Right cardiac atrium (tissue), 5 donors: ENCODE measurements at regions not wholly inside any gene's neighbourhood (a gene's known extent, or its start where the extent isn't known, plus 50 kb on each side); places are given as distances from the start of the nearest gene placed in this dataset.

ENCODE experiments used
- ATAC-seq, 2 donors: fragments of 200-7000 bp; cut with Tn5 transposase; one replicate each; pipeline versions ENCODE4 v1.8.0 to v1.9.1; 2020; ENCODE audit warnings: moderate library complexity in 2 of 2, mild to moderate bottlenecking in 1 of 2
- DNase-seq, 3 donors: peaks; one replicate each; pipeline ENCODE4 v3.0.0-alpha.2; 2020
- H3K27ac ChIP-seq: one replicate; pipeline ENCODE4 v1.5.1; 2013; ENCODE audit warnings: mild to moderate bottlenecking, low read length, control low read depth, moderate library complexity
- H3K27me3 ChIP-seq: one replicate; pipeline ENCODE4 v1.6.1; 2013; ENCODE audit not compliant: control insufficient read depth, insufficient read depth
- H3K4me1 ChIP-seq: one replicate; pipeline ENCODE4 v1.6.1; 2013; ENCODE audit warnings: low read length; ENCODE audit not compliant: control insufficient read depth, insufficient read depth
- H3K4me3 ChIP-seq: one replicate; pipeline ENCODE4 v1.5.1; 2013; ENCODE audit warnings: low read length, control low read depth
- H3K9me3 ChIP-seq: one replicate; pipeline ENCODE4 v1.6.1; 2013; ENCODE audit warnings: low read length; ENCODE audit not compliant: control insufficient read depth
- WGBS: extraction: QIAGEN DNeasy Blood & Tissue Kit; methylation state at CpG from one replicate; pipeline ENCODE4 v1.1.7; 2013; 5-methylcytosine and 5-hydroxymethylcytosine counted together
- intact Hi-C, 4 donors: fragments of 100-400 bp; cut with DNase I; formaldehyde crosslinking; loops; one replicate each; pipeline versions ENCODE4 v1.11.0 to v1.14.0; 2022 to 2023
- donor health status: healthy with polysubstance abuse.
- donor health status: DM: no; HTN: yes; CAD: no.
- donor health status: DM: no; HTN: no; CAD: no.
- donor health status: DM: no; HTN: yes; CAD: no; lungs with severe emphysema.
- donor health status: DM: yes; HTN: yes; CAD: no.

- ATAC-seq: peak; percentile 90 to 92
- H3K27ac ChIP-seq: peak overlapping the region; percentile 23
- no peaks in the 10 kb centered on the region for H3K27me3 ChIP-seq
- intact Hi-C loops: loop anchor here in 3 of 4 donors (10.0 kb wide), 4 partner anchors 95 to 255 kb away; partner anchors contain the start of gene KLF4 (in 2 of the 3)
- no peaks in the 10 kb centered on the region for H3K9me3 ChIP-seq
- H3K4me3 ChIP-seq: no peak overlapping the region
- WGBS: 44% methylated on average over 12 of the region's 12 CpGs
- peak; percentile 88 to 97 (median 93) for DNase-seq
- peaks cover 5% of the 10 kb centered on the region for H3K4me1 ChIP-seq
Measured at GRCh38 chr9:107739601-107740082, 250.1 kb upstream of the KLF4 start.

- peak in 1 of 3 donors; percentile 54 for DNase-seq
- ATAC-seq: peak in 1 of 2 donors; percentile 21
- peaks cover 7% of the 10 kb centered on the region for H3K4me1 ChIP-seq
Measured at GRCh38 chr9:107738789-107739188, 249.2 kb upstream of the KLF4 start.

GRCh38 chr9:107737987-107738743, 248.6 kb upstream of the KLF4 start:
- peaks cover 10% of the 10 kb centered on the region for H3K4me1 ChIP-seq
- WGBS: 39% methylated on average over 17 of the region's 17 CpGs
- ATAC-seq (peak; percentile 68 to 77), DNase-seq (peak; percentile 88 to 91 (median 88))
- no peaks in the 10 kb centered on the region for H3K9me3 ChIP-seq
- no peak overlapping the region for H3K4me3 ChIP-seq
- intact Hi-C loops: loop anchor here in 3 of 4 donors (10.0 kb wide), 4 partner anchors 93 to 253 kb away; partner anchors contain the start of gene KLF4 (in 2 of the 3)
- H3K27me3 ChIP-seq: no peaks in the 10 kb centered on the region
- H3K27ac ChIP-seq: peak overlapping the region; percentile 89

More at GRCh38 chr9:107738789-107739188, 249.2 kb upstream of the KLF4 start:
- Histone ChIP-seq H3K27me3 (no peaks in the 10 kb centered on the region), H3K4me3 (no peak overlapping the region), H3K27ac (peak overlapping the region; percentile 89), H3K9me3 (no peaks in the 10 kb centered on the region)
- 92% methylated on average over 2 of the region's 2 CpGs for WGBS
- intact Hi-C loops: loop anchor here in 3 of 4 donors (10.0 kb wide), 4 partner anchors 94 to 254 kb away; partner anchors contain the start of gene KLF4 (in 2 of the 3)

- Histone ChIP-seq H3K4me3 (no peak overlapping the region), H3K27ac (no peak overlapping the region), H3K4me1 (peaks cover 12% of the 10 kb centered on the region), H3K9me3 (no peaks in the 10 kb centered on the region), H3K27me3 (no peaks in the 10 kb centered on the region)
- no peak for DNase-seq
- WGBS: 88% methylated on average over 5 of the region's 5 CpGs
- intact Hi-C loops: loop anchor here in 3 of 4 donors (10.0 kb wide), 4 partner anchors 93 to 253 kb away; partner anchors contain the start of gene KLF4 (in 2 of the 3)
- ATAC-seq: no peak
Measured at GRCh38 chr9:107737610-107737986, 248.0 kb upstream of the KLF4 start.

- peaks cover 13% of the 10 kb centered on the region for H3K4me1 ChIP-seq
- ATAC-seq: no peak
- WGBS: 89% methylated on average over 1 of the region's 1 CpG
Measured at GRCh38 chr9:107735821-107736220, 246.3 kb upstream of the KLF4 start.

GRCh38 chr9:107734256-107735013, 244.9 kb upstream of the KLF4 start:
- peaks cover 13% of the 10 kb centered on the region for H3K4me1 ChIP-seq
- intact Hi-C loops: loop anchor here in 3 of 4 donors (10.0 kb wide), 4 partner anchors 90 to 250 kb away; partner anchors contain the start of gene KLF4 (in 2 of the 3)
- no peak overlapping the region for H3K4me3 ChIP-seq
- peak in 1 of 2 donors; percentile 38 for ATAC-seq
- H3K27me3 ChIP-seq: no peaks in the 10 kb centered on the region
- H3K9me3 ChIP-seq: no peaks in the 10 kb centered on the region
- peak; percentile 59 to 84 (median 74) for DNase-seq
- peak overlapping the region; percentile 63 for H3K27ac ChIP-seq
- WGBS: 66% methylated on average over 9 of the region's 9 CpGs

More at GRCh38 chr9:107735821-107736220, 246.3 kb upstream of the KLF4 start:
- intact Hi-C loops: loop anchor here in 3 of 4 donors (10.0 kb wide), 4 partner anchors 91 to 251 kb away; partner anchors contain the start of gene KLF4 (in 2 of the 3)
- no peak overlapping the region for H3K4me3 ChIP-seq
- H3K27me3 ChIP-seq: no peaks in the 10 kb centered on the region
- no peaks in the 10 kb centered on the region for H3K9me3 ChIP-seq
- H3K27ac ChIP-seq: no peak overlapping the region
- DNase-seq: no peak

GRCh38 chr9:107733523-107733894, 243.9 kb upstream of the KLF4 start:
- Histone ChIP-seq H3K27me3 (no peaks in the 10 kb centered on the region), H3K9me3 (no peaks in the 10 kb centered on the region), H3K4me3 (peak overlapping the region; percentile 13), H3K27ac (peak overlapping the region; percentile 99), H3K4me1 (peaks cover 10% of the 10 kb centered on the region)
- intact Hi-C loops: loop anchor here in 3 of 4 donors (10.0 kb wide), 4 partner anchors 89 to 249 kb away; partner anchors contain the start of gene KLF4 (in 2 of the 3)
- 21% methylated on average over 5 of the region's 5 CpGs for WGBS
- peak; percentile 76 to 82 for ATAC-seq
- DNase-seq: peak; percentile 66 to 83 (median 72)

- Histone ChIP-seq H3K4me1 (peaks cover 8% of the 10 kb centered on the region), H3K9me3 (no peaks in the 10 kb centered on the region), H3K27me3 (no peaks in the 10 kb centered on the region), H3K27ac (peak overlapping the region; percentile 99), H3K4me3 (peak overlapping the region; percentile 13)
- 15% methylated on average over 8 of the region's 8 CpGs for WGBS
- ATAC-seq (peak; percentile 72 to 75), DNase-seq (peak; percentile 49 to 74 (median 72))
- intact Hi-C loops: loop anchor here in 3 of 4 donors (10.0 kb wide), 4 partner anchors 88 to 248 kb away; partner anchors contain the start of gene KLF4 (in 2 of the 3)
Measured at GRCh38 chr9:107732781-107733522, 243.4 kb upstream of the KLF4 start.

GRCh38 chr9:107731115-107731762, 241.7 kb upstream of the KLF4 start:
- H3K4me3 ChIP-seq: no peak overlapping the region
- no peak for DNase-seq
- H3K27me3 ChIP-seq: no peaks in the 10 kb centered on the region
- intact Hi-C loops: loop anchor here in 3 of 4 donors (10.0 kb wide), 4 partner anchors 86 to 246 kb away; partner anchors contain the start of gene KLF4 (in 2 of the 3)
- 87% methylated on average over 6 of the region's 6 CpGs for WGBS
- no peak for ATAC-seq
- H3K9me3 ChIP-seq: no peaks in the 10 kb centered on the region
- H3K4me1 ChIP-seq: peaks cover 8% of the 10 kb centered on the region
- no peak overlapping the region for H3K27ac ChIP-seq
